ENCODE measurements at regions not wholly inside any gene's neighbourhood (a gene's known extent, or its start where the extent isn't known, plus 50 kb on each side); places are given as distances from the start of the nearest gene placed in this dataset.

DNA sequence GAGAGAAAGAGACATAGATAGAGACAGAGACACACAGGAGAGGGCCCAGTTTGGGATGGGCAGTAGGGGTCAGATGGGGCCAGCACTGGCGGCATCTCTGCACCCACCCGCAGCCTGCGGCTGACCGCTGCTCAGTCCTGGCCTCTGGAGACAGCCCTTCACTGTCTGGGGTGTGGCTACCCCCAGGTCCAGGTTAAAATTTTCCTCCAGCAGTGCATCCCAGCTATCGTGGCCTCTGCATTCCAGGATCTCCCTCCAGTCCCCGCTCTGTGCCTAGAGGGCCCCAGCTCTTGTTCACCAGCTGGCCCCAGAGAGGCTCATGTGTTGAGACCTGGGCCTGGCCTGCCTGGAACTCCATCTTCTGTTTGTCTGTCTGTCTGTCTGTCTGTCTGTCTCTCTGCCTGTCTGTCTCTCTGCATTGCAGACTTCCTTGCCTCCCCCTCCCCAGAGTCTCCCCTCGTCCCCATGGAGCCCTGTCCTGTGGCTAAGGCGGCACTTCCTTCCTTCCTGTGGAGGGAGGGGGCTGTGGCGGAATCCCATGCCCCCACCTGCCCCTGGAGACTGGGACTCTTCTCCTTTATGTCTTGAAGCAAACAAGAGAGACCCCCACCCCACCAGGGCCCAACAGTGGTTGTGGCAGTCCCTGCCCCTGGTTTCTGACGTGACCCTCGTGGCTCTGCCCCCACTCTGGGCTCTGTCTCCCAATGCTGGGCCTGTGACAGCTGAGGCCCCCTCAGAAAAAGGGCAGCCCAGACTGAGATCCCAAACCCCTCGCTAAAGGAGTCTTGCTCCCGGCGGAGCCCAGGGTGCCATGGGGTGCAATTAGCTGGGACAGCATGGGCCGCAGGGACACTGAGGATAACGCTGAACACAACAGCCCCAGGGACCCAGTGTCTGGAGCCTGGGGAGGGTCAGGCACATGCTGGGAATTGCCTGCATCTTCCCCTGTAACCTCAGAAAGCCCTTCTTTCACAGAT lies 241.8 kb downstream of the NPHP4 start:
- in situ Hi-C loops (cut with MboI; ENCODE audit: low sequenced_read_pairs in 4 of 4) = no loop called here
- Histone ChIP-seq H3K4me3 (no peak overlapping the region), H3K4me1 (no peaks in the 10 kb centered on the region), H3K9me3 (no peaks in the 10 kb centered on the region), H3K27me3 (peaks cover 3 to 12% (median 4%) of the 10 kb centered on the region in 3 donors), H3K27ac (no peak overlapping the region), H3K36me3 (no peaks in the 10 kb centered on the region)
- no peak for ATAC-seq
- TF ChIP-seq CTCF (IDR thresholded peaks at IDR 0.05 in 4 of 5, conservative IDR thresholded peaks at IDR 0.05 in 1 of 5) (no peak), POLR2A (IDR thresholded peaks at IDR 0.05) (no peak)
- intact Hi-C loops (cut with DNase I; ENCODE audit: low total_unique reads) = no loop called here
- no peak for DNase-seq

DNA sequence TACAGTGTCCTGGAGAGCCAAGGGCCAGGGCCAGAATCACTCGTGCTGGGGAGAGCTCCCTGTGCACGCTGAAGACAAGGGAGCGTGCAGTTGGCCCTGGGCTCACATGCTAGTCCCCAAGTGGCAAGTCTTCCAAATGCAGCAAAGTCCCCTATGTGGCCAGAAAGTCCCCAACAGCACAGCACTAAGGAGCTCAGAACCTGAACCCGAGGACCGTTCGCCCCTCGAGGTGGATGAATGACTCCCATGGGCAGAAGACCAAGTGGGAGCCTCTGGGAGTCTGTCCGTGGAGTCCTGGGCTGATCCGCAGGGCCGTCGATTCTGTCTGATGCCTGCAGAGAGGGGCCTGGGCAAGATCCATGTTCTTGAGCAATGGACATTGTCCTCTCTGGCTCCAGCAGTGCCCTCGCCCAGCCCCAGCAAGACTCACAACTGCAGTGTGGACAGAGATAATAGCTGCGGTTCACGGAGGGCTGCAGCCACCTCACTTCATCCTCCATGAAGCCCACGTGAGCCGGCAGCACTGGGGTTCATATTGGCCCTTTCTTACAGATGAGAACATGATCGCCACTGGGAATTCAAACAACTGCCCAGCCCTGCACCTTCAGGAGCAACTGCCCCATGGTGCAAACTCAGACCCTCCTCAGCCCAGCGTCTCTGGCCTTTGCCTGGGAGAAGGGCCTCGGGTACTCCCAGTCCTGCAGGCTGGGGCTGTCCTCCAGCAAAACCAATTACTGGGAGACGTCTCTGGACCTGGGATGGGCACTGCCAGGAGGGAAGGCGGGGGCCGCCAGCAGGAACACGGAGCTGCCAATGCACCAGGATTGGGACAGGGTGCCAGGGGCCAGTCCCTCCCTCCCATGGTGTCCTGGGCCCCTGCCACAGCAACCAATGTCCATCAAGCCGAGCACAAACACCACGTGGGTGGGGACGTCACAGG lies 243.7 kb downstream of the NPHP4 start:
- Histone ChIP-seq H3K4me3 (no peak overlapping the region), H3K36me3 (no peaks in the 10 kb centered on the region), H3K9me3 (no peaks in the 10 kb centered on the region), H3K27ac (no peak overlapping the region), H3K4me1 (no peaks in the 10 kb centered on the region), H3K27me3 (peaks cover 3 to 12% (median 9%) of the 10 kb centered on the region in 3 donors)
- in situ Hi-C loops (cut with MboI; ENCODE audit: low sequenced_read_pairs in 4 of 4) = loop anchor here in 1 of 4 donors (25.0 kb wide), 1 partner anchor 236 kb away; no protein-coding TSS in a partner anchor
- TF ChIP-seq POLR2A (IDR thresholded peaks at IDR 0.05) (no peak), CTCF (IDR thresholded peaks at IDR 0.05 in 4 of 5, conservative IDR thresholded peaks at IDR 0.05 in 1 of 5) (no peak)
- ATAC-seq (no peak), DNase-seq (no peak)
- intact Hi-C loops (cut with DNase I; ENCODE audit: low total_unique reads) = loop anchor here (5.0 kb wide), 1 partner anchor 1836 kb away; no protein-coding TSS in a partner anchor

DNA sequence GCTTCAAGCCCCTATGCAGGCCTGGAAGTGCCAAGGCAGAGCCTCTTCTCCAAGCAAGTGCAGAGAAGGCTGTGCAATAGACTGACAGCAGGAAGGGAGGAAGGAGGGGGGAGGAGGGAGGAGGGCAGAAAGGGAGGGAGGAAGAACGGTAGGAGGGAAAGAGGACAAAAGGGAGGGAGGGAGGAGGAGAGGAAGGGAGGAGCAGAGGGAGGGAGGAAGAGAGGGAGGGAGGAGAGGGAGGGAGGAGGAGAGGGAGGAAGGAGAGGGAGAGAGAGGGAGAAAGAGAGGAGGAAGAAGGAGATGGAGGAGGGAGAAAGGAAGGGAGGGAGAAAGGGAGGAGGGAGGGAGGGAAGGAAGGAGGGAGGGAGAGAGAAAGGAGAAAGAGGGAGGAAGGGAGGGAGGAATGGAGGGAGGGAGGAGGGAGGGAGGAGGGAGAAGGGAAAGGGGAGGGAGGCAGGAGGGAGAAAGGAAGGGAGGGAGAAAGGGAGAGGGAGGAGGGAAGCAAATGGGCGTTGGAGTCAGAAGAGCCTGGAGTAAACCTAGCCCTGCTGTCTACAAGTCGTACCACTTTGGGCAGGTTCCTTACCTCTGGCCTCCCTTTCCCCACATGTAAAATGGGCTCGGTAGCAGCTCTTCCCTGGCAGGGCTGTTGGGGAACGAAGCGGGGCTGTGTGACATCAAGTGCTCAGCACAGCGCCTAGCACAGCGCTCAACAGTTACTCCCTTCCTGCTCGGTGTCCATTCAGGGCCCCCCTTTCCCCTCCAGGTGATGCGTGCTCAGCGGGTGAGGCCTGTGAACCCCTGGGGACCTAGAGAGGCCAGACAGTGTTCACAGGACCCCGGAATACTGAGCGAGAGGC lies 244.6 kb downstream of the NPHP4 start:
- ATAC-seq = no peak
- no peak overlapping the region for H3K27ac ChIP-seq
- no peaks in the 10 kb centered on the region for H3K36me3 ChIP-seq
- peaks cover 3 to 12% (median 9%) of the 10 kb centered on the region in 3 donors for H3K27me3 ChIP-seq
- in situ Hi-C loops (cut with MboI; ENCODE audit: low sequenced_read_pairs in 4 of 4) (loop anchor here in 1 of 4 donors (25.0 kb wide), 1 partner anchor 235 kb away; no protein-coding TSS in a partner anchor), intact Hi-C loops (cut with DNase I; ENCODE audit: low total_unique reads) (loop anchor here (5.0 kb wide), 1 partner anchor 1835 kb away; no protein-coding TSS in a partner anchor)
- no peak overlapping the region for H3K4me3 ChIP-seq
- DNase-seq = no peak
- no peaks in the 10 kb centered on the region for H3K4me1 ChIP-seq
- no peak for TF ChIP-seq CTCF (IDR thresholded peaks at IDR 0.05 in 4 of 5, conservative IDR thresholded peaks at IDR 0.05 in 1 of 5)
- TF ChIP-seq POLR2A (IDR thresholded peaks at IDR 0.05) = no peak
- no peaks in the 10 kb centered on the region for H3K9me3 ChIP-seq

Measured in gastrocnemius medialis (tissue), 4 donors.